GM06990 (cell line): ENCODE measurements at regions not wholly inside any gene's neighbourhood (a gene's known extent, or its start where the extent isn't known, plus 50 kb on each side); places are given as distances from the start of the nearest gene placed in this dataset.

Experiments used
- DNase-seq: peaks from one replicate; pipeline ENCODE4 v3.0.0-alpha.2; 2011; ENCODE audit not compliant: insufficient read length; ENCODE audit errors: extremely low read depth
- H3K27me3 ChIP-seq: replicated peaks from 2 replicates; pipeline ENCODE4 v1.6.0; 2011; ENCODE audit warnings: low read length; ENCODE audit not compliant: control insufficient read depth, insufficient read depth
- H3K36me3 ChIP-seq: 2 replicates; pipeline ENCODE4 v1.5.1; 2011; ENCODE audit warnings: low read length; ENCODE audit not compliant: control insufficient read depth, insufficient read depth
- H3K4me3 ChIP-seq: replicated peaks from 2 replicates; pipeline ENCODE4 v1.5.1; 2011; ENCODE audit warnings: low read depth, mild to moderate bottlenecking, control low read depth, low read length
- TF ChIP-seq, protein P1 (sequence below): IDR thresholded peaks from 2 replicates; pipeline ENCODE4 v1.5.1; 2011; ENCODE audit warnings: low read length, control low read depth, mild to moderate bottlenecking, inconsistent platforms; ENCODE audit not compliant: insufficient read depth, poor library complexity, severe bottlenecking

DNA sequence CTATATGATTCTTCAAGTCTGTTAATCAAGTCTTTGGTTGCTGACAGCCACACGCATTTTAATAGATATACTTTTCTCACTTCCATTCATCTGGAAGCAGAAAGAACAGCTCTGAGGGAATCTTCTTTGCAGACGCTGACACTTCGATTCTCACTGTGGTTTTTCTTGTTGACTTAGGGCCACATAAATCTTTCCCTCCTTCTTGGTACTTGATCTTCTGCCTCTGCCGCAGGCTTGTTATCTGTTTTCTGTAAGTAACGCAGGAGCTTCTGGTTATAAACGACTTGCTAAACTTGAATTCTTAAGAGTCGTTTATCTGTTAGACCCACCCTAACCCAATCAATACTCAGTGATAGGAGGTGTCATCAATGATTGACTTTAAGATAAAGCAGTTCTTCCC lies 268.8 kb upstream of the SULF2 start:
- H3K4me3 ChIP-seq: no peak overlapping the region
- DNase-seq: no peak
- H3K36me3 ChIP-seq: no peaks in the 10 kb centered on the region
- H3K27me3 ChIP-seq: no peaks in the 10 kb centered on the region
- TF ChIP-seq, protein P1, sequence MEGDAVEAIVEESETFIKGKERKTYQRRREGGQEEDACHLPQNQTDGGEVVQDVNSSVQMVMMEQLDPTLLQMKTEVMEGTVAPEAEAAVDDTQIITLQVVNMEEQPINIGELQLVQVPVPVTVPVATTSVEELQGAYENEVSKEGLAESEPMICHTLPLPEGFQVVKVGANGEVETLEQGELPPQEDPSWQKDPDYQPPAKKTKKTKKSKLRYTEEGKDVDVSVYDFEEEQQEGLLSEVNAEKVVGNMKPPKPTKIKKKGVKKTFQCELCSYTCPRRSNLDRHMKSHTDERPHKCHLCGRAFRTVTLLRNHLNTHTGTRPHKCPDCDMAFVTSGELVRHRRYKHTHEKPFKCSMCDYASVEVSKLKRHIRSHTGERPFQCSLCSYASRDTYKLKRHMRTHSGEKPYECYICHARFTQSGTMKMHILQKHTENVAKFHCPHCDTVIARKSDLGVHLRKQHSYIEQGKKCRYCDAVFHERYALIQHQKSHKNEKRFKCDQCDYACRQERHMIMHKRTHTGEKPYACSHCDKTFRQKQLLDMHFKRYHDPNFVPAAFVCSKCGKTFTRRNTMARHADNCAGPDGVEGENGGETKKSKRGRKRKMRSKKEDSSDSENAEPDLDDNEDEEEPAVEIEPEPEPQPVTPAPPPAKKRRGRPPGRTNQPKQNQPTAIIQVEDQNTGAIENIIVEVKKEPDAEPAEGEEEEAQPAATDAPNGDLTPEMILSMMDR: no peak

DNA sequence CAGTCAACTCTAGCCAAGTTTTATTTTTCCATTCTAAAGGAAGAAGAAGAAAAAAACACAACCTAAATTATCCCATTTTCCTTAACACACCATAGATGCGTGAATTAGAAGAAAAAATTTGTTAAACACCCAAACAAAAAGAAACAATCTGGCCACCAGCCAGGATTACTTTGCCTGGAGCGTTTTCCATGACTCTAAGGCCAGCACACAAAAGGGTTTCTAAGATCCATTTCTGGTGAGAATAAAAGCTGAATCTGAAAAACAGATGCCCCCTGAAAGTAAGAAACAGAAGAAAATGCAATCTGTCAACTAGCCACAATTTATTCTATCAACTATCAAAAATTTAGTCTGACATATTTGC lies 267.2 kb upstream of the SULF2 start:
- no peaks in the 10 kb centered on the region for H3K36me3 ChIP-seq
- no peak for DNase-seq
- TF ChIP-seq, protein P1: no peak

DNA sequence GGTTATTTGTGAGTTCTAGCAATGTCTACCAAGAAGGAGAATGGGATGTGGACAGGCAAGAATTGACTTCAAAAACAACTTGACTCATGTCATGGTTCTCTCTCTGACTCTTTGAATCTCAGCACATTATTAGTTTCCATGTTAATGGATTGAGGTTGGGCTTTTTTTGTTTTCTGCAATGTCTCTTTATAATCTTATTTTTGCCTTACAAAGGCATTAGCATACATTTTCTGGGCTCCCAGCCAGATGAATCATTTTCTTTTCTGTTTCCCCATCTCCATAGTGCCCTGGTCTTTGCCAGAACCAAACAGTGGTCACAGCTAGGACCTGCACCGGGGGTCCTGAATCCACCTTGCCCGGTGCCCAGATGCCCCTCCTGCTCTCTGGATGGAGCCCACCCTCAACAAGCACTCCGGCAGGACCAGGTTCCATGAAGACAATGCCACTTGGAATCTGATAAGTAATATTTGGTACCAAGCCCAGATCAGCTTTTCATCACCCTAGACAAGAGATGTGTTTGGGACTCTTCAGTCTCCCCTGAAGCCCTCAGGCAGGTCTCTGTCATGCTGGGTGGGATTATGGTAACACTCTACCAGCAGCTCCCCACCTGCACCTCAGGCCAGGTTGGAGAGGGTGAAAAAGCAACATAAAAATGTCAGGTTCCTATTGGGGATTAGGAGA lies 266.7 kb upstream of the SULF2 start:
- DNase-seq: no peak
- H3K36me3 ChIP-seq: no peaks in the 10 kb centered on the region
- no peak overlapping the region for H3K4me3 ChIP-seq
- TF ChIP-seq, protein P1: no peak
- H3K27me3 ChIP-seq: no peaks in the 10 kb centered on the region

More for the DNA sequence above, 267.2 kb upstream of the SULF2 start:
- Histone ChIP-seq H3K4me3 (no peak overlapping the region), H3K27me3 (no peaks in the 10 kb centered on the region)

DNA sequence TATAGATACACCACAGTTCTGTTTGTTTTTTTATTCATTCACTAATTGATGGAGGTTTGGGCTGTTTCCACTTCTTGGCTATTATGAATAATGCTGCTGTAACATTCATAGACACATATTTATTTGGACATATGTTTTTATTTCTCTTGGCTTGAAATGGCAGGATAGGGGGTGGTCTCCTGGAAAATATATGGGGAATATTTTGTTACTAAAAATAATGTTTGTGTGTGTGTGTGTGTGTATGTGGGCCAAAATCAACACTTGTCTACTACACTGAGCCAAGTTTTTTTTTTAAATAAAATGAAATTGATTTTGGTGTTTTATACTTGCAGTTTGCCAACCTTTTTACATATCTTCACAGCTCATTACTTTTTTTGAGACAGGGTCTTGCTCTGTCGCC lies 264.4 kb upstream of the SULF2 start:
- no peak overlapping the region for H3K4me3 ChIP-seq
- no peak for DNase-seq
- TF ChIP-seq, protein P1: no peak
- no peaks in the 10 kb centered on the region for H3K36me3 ChIP-seq
- H3K27me3 ChIP-seq: no peaks in the 10 kb centered on the region

DNA sequence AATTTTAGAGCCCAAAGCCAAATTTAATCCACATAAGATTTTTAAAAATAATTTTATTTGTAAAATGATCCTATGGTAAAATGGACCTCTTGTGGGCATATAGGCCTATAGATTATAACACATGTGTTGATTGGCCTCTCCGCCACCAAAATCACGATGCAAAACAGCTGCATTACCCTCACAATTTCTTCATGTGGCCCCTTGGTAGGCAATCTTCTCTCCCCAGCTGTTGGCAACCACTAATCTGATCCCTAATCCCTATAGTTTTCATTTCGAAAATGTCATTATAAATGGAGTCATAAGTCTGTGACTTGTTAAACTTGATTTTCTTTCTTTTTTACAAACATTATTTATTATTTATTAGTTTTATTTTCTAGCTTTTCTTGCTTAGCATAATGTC lies 263.9 kb upstream of the SULF2 start:
- H3K36me3 ChIP-seq: no peaks in the 10 kb centered on the region
- TF ChIP-seq, protein P1: no peak
- H3K4me3 ChIP-seq: no peak overlapping the region
- DNase-seq: no peak
- no peaks in the 10 kb centered on the region for H3K27me3 ChIP-seq

DNA sequence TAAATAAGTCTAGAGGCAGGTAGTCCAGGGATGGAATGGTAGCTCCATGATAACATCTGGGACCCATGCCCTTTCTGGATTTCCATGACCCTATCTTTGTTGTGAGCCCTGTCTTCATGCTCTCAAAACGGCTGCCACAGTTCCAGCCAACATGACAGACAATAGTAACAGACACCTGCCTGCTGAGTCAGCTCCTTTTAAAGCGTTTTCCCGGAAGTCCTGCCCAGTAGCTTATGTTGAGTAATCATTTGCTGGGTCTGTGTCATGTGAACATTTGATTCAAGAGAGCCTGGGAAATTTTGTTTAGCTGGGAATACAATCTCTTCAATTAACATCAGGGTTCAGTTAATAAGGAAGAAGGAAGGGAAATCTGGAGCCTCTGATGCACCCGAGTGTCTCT lies 262.2 kb upstream of the SULF2 start:
- TF ChIP-seq, protein P1: no peak
- DNase-seq: no peak
- no peaks in the 10 kb centered on the region for H3K36me3 ChIP-seq
- H3K4me3 ChIP-seq: no peak overlapping the region
- H3K27me3 ChIP-seq: no peaks in the 10 kb centered on the region
